Lung (tissue), 11 donors: ENCODE measurements at regions not wholly inside any gene's neighbourhood (a gene's known extent, or its start where the extent isn't known, plus 50 kb on each side); places are given as distances from the start of the nearest gene placed in this dataset.

Experiments used
- ATAC-seq: fragments of 200-7000 bp; cut with Tn5 transposase; one replicate; pipeline ENCODE4 v1.9.1; 2020; ENCODE audit warnings: moderate number of reproducible peaks; ENCODE audit not compliant: insufficient read depth, low FRiP score
- DNase-seq, 3 donors: peaks; one replicate each; pipeline ENCODE4 v3.0.0-alpha.2; 2013 to 2017
- H3K27ac ChIP-seq, 2 donors: one replicate each; pipeline ENCODE4 v1.5.1; 2013; ENCODE audit warnings: mild to moderate bottlenecking in 2 of 2, moderate library complexity in 2 of 2, control low read depth in 1 of 2, inconsistent platforms in 1 of 2, low read depth in 1 of 2, low read length in 1 of 2
- H3K27me3 ChIP-seq, 3 donors: one replicate each; pipeline ENCODE4 v1.5.1; 2013; ENCODE audit warnings: low read length in 2 of 3; ENCODE audit not compliant: control insufficient read depth in 3 of 3, insufficient read depth in 3 of 3
- H3K36me3 ChIP-seq, 4 donors: one replicate each; pipeline ENCODE4 v1.5.1; 2013; ENCODE audit warnings: low read length in 4 of 4, mild to moderate bottlenecking in 1 of 4, moderate library complexity in 1 of 4; ENCODE audit not compliant: control insufficient read depth in 4 of 4, insufficient read depth in 4 of 4
- H3K4me1 ChIP-seq, 5 donors: one replicate each; pipeline ENCODE4 v1.5.1; 2013; ENCODE audit warnings: low read length in 5 of 5, mild to moderate bottlenecking in 2 of 5, moderate library complexity in 1 of 5; ENCODE audit not compliant: control insufficient read depth in 5 of 5, insufficient read depth in 5 of 5
- H3K4me3 ChIP-seq: one replicate; pipeline ENCODE4 v1.5.1; 2013; ENCODE audit warnings: mild to moderate bottlenecking, control low read depth, moderate library complexity
- H3K9ac ChIP-seq, 2 donors: one replicate each; pipeline ENCODE4 v1.5.1; 2013; ENCODE audit warnings: low read length in 2 of 2, control low read depth in 1 of 2; ENCODE audit not compliant: insufficient read depth in 1 of 2
- H3K9me3 ChIP-seq, 4 donors: one replicate each; pipeline ENCODE4 v1.5.1; 2013; ENCODE audit warnings: low read length in 3 of 4, mild to moderate bottlenecking in 1 of 4, moderate library complexity in 1 of 4; ENCODE audit not compliant: control insufficient read depth in 4 of 4, insufficient read depth in 3 of 4
- CTCF ChIP-seq: IDR thresholded peaks from 2 replicates; pipeline ENCODE4 v1.5.1; 2012; ENCODE audit warnings: mild to moderate bottlenecking; ENCODE audit errors: control extremely low read depth, extremely low read depth
- WGBS, 2 donors: extraction: QIAGEN DNeasy Blood & Tissue Kit; methylation state at CpG; one replicate each; pipeline ENCODE4 v1.1.7; 2013; 5-methylcytosine and 5-hydroxymethylcytosine counted together
- donor health status: control.
- donor health status: control.
- donor health status: Bipolar disorder and iron deficiency.
- donor health status: healthy.
- donor health status: DM: yes; HTN: yes; CAD: no.

GRCh38 chr3:144774897-144775296 lies 803.3 kb downstream of the DIPK2A start:
- H3K27ac ChIP-seq, result no peak overlapping the region
- H3K27me3 ChIP-seq, result no peaks in the 10 kb centered on the region
- TF ChIP-seq CTCF, result no peak
- DNase-seq (no peak), ATAC-seq (no peak)
- H3K4me1 ChIP-seq, result peaks cover 0 to 20% (median 0%) of the 10 kb centered on the region in 5 donors
- H3K9ac ChIP-seq, result no peak overlapping the region
- 83 to 91% methylated on average over 5 of the region's 5 CpGs for WGBS, 2 donors
- H3K4me3 ChIP-seq, result no peak overlapping the region
- H3K9me3 ChIP-seq, result no peaks in the 10 kb centered on the region
- H3K36me3 ChIP-seq, result no peaks in the 10 kb centered on the region

DNA sequence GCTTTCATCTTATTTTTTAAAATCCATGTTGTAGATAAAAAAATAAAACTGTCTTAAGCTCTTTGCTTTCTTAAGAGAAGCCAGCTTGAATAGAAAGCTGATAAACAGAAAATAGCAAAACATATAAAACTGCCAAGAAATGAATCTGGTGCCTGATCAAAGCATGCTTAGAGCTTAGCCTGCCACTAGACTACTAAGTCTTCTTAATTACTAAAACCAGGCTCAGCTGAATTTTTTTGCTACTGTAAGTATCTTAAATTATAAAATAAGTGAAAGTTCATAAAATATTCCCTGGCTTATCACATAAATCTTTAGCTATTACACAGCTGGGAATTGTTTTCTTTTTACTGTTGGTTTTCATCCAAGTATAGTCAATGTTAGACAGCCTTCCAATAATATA lies 803.9 kb downstream of the DIPK2A start:
- H3K4me1 ChIP-seq, result peaks cover 0 to 20% (median 0%) of the 10 kb centered on the region in 5 donors
- no peak overlapping the region for H3K9ac ChIP-seq
- H3K9me3 ChIP-seq, result no peaks in the 10 kb centered on the region
- no peak overlapping the region for H3K27ac ChIP-seq
- no peak for TF ChIP-seq CTCF
- H3K36me3 ChIP-seq, result no peaks in the 10 kb centered on the region
- no peaks in the 10 kb centered on the region for H3K27me3 ChIP-seq
- DNase-seq (peak in 2 of 3 donors; percentile 68 to 81), ATAC-seq (no peak)
- H3K4me3 ChIP-seq, result no peak overlapping the region

- WGBS, 2 donors, result 84 to 93% methylated on average over 2 of the region's 2 CpGs
- DNase-seq (no peak), ATAC-seq (no peak)
- H3K4me1 ChIP-seq, result peaks cover 0 to 9% (median 0%) of the 10 kb centered on the region in 5 donors
- H3K27me3 ChIP-seq, result no peaks in the 10 kb centered on the region
- H3K4me3 ChIP-seq, result no peak overlapping the region
- H3K9ac ChIP-seq, result no peak overlapping the region
- H3K27ac ChIP-seq, result no peak overlapping the region
- H3K36me3 ChIP-seq, result no peaks in the 10 kb centered on the region
- no peak for TF ChIP-seq CTCF
- no peaks in the 10 kb centered on the region for H3K9me3 ChIP-seq
These were observed 806.3 kb downstream of the DIPK2A start for GRCh38 chr3:144777906-144778305.

DNA sequence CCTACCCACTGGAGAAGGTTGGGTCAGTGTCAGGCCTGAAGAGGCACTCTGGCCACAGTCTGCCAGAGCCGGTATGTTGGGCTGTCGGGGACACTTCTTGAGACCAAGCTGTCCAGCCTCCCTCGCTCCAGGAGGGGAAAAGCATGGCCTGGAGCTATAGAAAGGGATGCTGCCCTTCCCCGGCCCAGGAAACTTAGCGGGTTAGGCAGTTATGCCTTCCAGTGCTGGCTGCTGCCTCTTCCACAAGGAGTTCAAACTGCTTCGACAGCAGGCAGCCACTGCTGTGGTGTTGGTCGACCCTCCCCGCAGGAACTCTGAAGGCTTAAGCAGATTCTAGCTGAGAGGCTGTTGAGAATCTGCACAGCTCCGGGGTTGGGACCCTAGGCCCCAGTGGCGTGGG lies 819.4 kb downstream of the DIPK2A start:
- TF ChIP-seq CTCF, result no peak
- 90 to 96% methylated on average over 10 of the region's 10 CpGs for WGBS, 2 donors
- no peak for ATAC-seq

More for the DNA sequence above, 819.4 kb downstream of the DIPK2A start:
- no peak overlapping the region for H3K9ac ChIP-seq
- H3K27ac ChIP-seq, result no peak overlapping the region
- no peaks in the 10 kb centered on the region for H3K9me3 ChIP-seq
- DNase-seq, result no peak
- no peaks in the 10 kb centered on the region for H3K36me3 ChIP-seq
- H3K4me1 ChIP-seq, result no peaks in the 10 kb centered on the region
- no peak overlapping the region for H3K4me3 ChIP-seq
- H3K27me3 ChIP-seq, result no peaks in the 10 kb centered on the region
